GM23338 (cell line): ENCODE measurements at regions not wholly inside any gene's neighbourhood (a gene's known extent, or its start where the extent isn't known, plus 50 kb on each side); places are given as distances from the start of the nearest gene placed in this dataset.

Experiments used
- ATAC-seq: fragments of 200-7000 bp; cut with Tn5 transposase; 3 replicates; pipeline ENCODE4 v1.9.1; 2020
- DNase-seq: peaks from one replicate; pipeline ENCODE4 v3.0.0-alpha.2; 2015; ENCODE audit warnings: low spot score
- H2AFZ ChIP-seq: fragments of 200-600 bp; sonication (generic); 2 replicates; pipeline ENCODE4 v1.8.0; 2016; ENCODE audit warnings: antibody characterized with exemption, mild to moderate bottlenecking, moderate library complexity
- H3F3A ChIP-seq: fragments of 200-600 bp; sonication (generic); replicated peaks from 2 replicates; pipeline ENCODE4 v1.8.0; 2017; ENCODE audit warnings: antibody characterized with exemption, mixed run types, low read depth
- H3K27ac ChIP-seq: fragments of 200-600 bp; sonication (generic); 2 replicates; pipeline ENCODE4 v1.6.1; 2016; ENCODE audit warnings: low read depth
- H3K27me3 ChIP-seq: fragments of 200-600 bp; sonication (generic); 2 replicates; pipeline ENCODE4 v1.8.0; 2016; ENCODE audit warnings: mild to moderate bottlenecking, mixed run types, moderate library complexity; ENCODE audit not compliant: insufficient read depth
- H3K36me3 ChIP-seq: fragments of 200-600 bp; sonication (generic); 2 replicates; pipeline ENCODE4 v1.8.0; 2016; ENCODE audit warnings: mild to moderate bottlenecking; ENCODE audit not compliant: insufficient read depth
- H3K4me1 ChIP-seq: fragments of 200-600 bp; sonication (generic); 2 replicates; pipeline ENCODE4 v1.8.0; 2016; ENCODE audit warnings: mild to moderate bottlenecking, moderate library complexity; ENCODE audit not compliant: insufficient read depth
- H3K4me2 ChIP-seq: fragments of 200-600 bp; sonication (generic); 2 replicates; pipeline ENCODE4 v1.7.1; 2017; ENCODE audit warnings: mixed run types
- H3K4me3 ChIP-seq: fragments of 200-600 bp; sonication (generic); 2 replicates; pipeline ENCODE4 v1.6.1; 2016; ENCODE audit warnings: mixed run types
- H3K79me2 ChIP-seq: fragments of 200-600 bp; sonication (generic); replicated peaks from 2 replicates; pipeline ENCODE4 v1.8.0; 2017; ENCODE audit warnings: mild to moderate bottlenecking; ENCODE audit not compliant: insufficient read depth
- H3K9me2 ChIP-seq: fragments of 200-600 bp; sonication (generic); 2 replicates; pipeline ENCODE4 v1.8.0; 2017; ENCODE audit not compliant: insufficient read depth
- H4K20me1 ChIP-seq: fragments of 200-600 bp; sonication (generic); replicated peaks from 2 replicates; pipeline ENCODE4 v1.8.0; 2017; ENCODE audit warnings: mild to moderate bottlenecking; ENCODE audit not compliant: insufficient read depth
- H3K27ac Mint-ChIP-seq: 2 replicates; pipeline ENCODE4 v1.8.0; 2020; ENCODE audit warnings: inconsistent platforms, mild to moderate bottlenecking, moderate library complexity, mixed read lengths
- H3K27me3 Mint-ChIP-seq: 3 replicates; pipeline ENCODE4 v1.8.0; 2022; ENCODE audit warnings: low read depth, mild to moderate bottlenecking, moderate library complexity, mixed read lengths, inconsistent platforms; ENCODE audit not compliant: insufficient read depth, poor library complexity
- H3K36me3 Mint-ChIP-seq: 3 replicates; pipeline ENCODE4 v1.8.0; 2021; ENCODE audit warnings: low read depth, mild to moderate bottlenecking, inconsistent platforms, moderate library complexity, mixed read lengths
- H3K4me1 Mint-ChIP-seq: 3 replicates; pipeline ENCODE4 v1.8.0; 2020; ENCODE audit warnings: mild to moderate bottlenecking, inconsistent platforms, mixed read lengths
- H3K4me3 Mint-ChIP-seq: 3 replicates; pipeline ENCODE4 v1.8.0; 2021; ENCODE audit warnings: moderate library complexity, mild to moderate bottlenecking, inconsistent platforms, mixed read lengths
- H3K9me3 Mint-ChIP-seq: 3 replicates; pipeline ENCODE4 v1.8.0; 2020; ENCODE audit warnings: moderate library complexity, mild to moderate bottlenecking, inconsistent platforms, mixed read lengths
- CREB1 ChIP-seq: fragments of 250-450 bp; sonication (Bioruptor Pico); IDR thresholded peaks from 2 replicates; pipeline ENCODE4 v1.5.0; 2020; ENCODE audit warnings: low read depth, mild to moderate bottlenecking, moderate library complexity
- EZH2 ChIP-seq: fragments of 200-600 bp; sonication (generic); IDR thresholded peaks from one replicate; pipeline ENCODE4 v1.8.0; 2017; ENCODE audit warnings: antibody characterized with exemption, mild to moderate bottlenecking, low read depth; ENCODE audit not compliant: unreplicated experiment
- EZH2phosphoT487 ChIP-seq: fragments of 200-600 bp; sonication (generic); IDR thresholded peaks from one replicate; pipeline ENCODE4 v1.8.1; 2018; ENCODE audit warnings: antibody characterized with exemption; ENCODE audit not compliant: unreplicated experiment
- JUNB ChIP-seq: IDR thresholded peaks from one replicate; pipeline ENCODE4 v1.6.1; 2016; ENCODE audit warnings: antibody characterized with exemption; ENCODE audit not compliant: unreplicated experiment
- NANOG ChIP-seq: IDR thresholded peaks from 2 replicates; pipeline ENCODE4 v1.6.1; 2016; ENCODE audit warnings: antibody characterized with exemption, borderline replicate concordance
- POLR2AphosphoS5 ChIP-seq: IDR thresholded peaks from 2 replicates; pipeline ENCODE4 v1.6.1; 2016; ENCODE audit warnings: antibody characterized with exemption, low read depth
- REST ChIP-seq: IDR thresholded peaks from one replicate; pipeline ENCODE4 v1.6.1; 2018; ENCODE audit warnings: antibody characterized with exemption; ENCODE audit not compliant: unreplicated experiment
- STAT1 ChIP-seq: IDR thresholded peaks from one replicate; pipeline ENCODE4 v1.6.1; 2016; ENCODE audit warnings: antibody characterized with exemption; ENCODE audit not compliant: unreplicated experiment
- ZNF114 ChIP-seq: fragments of 250-450 bp; sonication (Bioruptor Pico); IDR thresholded peaks from 2 replicates; pipeline ENCODE4 v1.5.0; 2020; ENCODE audit warnings: mild to moderate bottlenecking, moderate library complexity
- ZNF331 ChIP-seq: fragments of 250-450 bp; sonication (Bioruptor Pico); IDR thresholded peaks from 2 replicates; pipeline ENCODE4 v1.5.0; 2020; ENCODE audit warnings: low read depth, mild to moderate bottlenecking, moderate library complexity
- TF ChIP-seq, protein P1 (sequence below): IDR thresholded peaks from 2 replicates; pipeline ENCODE4 v1.6.1; 2016; ENCODE audit warnings: antibody characterized with exemption
- TF ChIP-seq, protein P2 (sequence below), 2 experiments: fragments of 200-600 bp in 1 of 2; sonication (generic) in 1 of 2; conservative IDR thresholded peaks; 2 replicates each; pipeline versions ENCODE4 v1.5.1 to v1.6.1; 2016 to 2017; ENCODE audit warnings: antibody characterized with exemption in 2 of 2, low read depth in 2 of 2, mild to moderate bottlenecking in 2 of 2, moderate library complexity in 1 of 2
- TF ChIP-seq, protein P3 (sequence below): fragments of 250-450 bp; sonication (Bioruptor Pico); IDR thresholded peaks from 2 replicates; pipeline ENCODE4 v1.5.0; 2020; ENCODE audit warnings: mild to moderate bottlenecking, moderate library complexity

GRCh38 chr11:39341461-39341860 is 2118.0 kb downstream of the LRRC4C start:
- Histone ChIP-seq H3K79me2 (no peaks in the 10 kb centered on the region), H3K4me2 (no peak overlapping the region), H3K27ac (no peak overlapping the region), H3K4me1 (peaks cover 6% of the 10 kb centered on the region; the same call in 1 of the 2 replicates), H4K20me1 (no peaks in the 10 kb centered on the region), H3K4me3 (no peak overlapping the region), H3K36me3 (peaks cover 5% of the 10 kb centered on the region), H3K9me2 (no peaks in the 10 kb centered on the region), H3F3A (no peaks in the 10 kb centered on the region), H3K27me3 (no peaks in the 10 kb centered on the region), H2AFZ (no peak overlapping the region)
- H3K4me1 Mint-ChIP-seq: peaks cover 14% of the 10 kb centered on the region; the same call in 2 of the 3 replicates
- H3K27me3 Mint-ChIP-seq: no peaks in the 10 kb centered on the region
- peaks cover 38% of the 10 kb centered on the region for H3K9me3 Mint-ChIP-seq
- H3K27ac Mint-ChIP-seq: no peak overlapping the region
- no peak overlapping the region for H3K4me3 Mint-ChIP-seq
- TF ChIP-seq REST: no peak
- TF ChIP-seq JUNB: no peak
- no peak for TF ChIP-seq STAT1
- TF ChIP-seq NANOG: no peak
- TF ChIP-seq CREB1 (CRISPR knock-in tag): no peak
- TF ChIP-seq, protein P1, sequence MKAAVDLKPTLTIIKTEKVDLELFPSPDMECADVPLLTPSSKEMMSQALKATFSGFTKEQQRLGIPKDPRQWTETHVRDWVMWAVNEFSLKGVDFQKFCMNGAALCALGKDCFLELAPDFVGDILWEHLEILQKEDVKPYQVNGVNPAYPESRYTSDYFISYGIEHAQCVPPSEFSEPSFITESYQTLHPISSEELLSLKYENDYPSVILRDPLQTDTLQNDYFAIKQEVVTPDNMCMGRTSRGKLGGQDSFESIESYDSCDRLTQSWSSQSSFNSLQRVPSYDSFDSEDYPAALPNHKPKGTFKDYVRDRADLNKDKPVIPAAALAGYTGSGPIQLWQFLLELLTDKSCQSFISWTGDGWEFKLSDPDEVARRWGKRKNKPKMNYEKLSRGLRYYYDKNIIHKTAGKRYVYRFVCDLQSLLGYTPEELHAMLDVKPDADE: no peak
- TF ChIP-seq ZNF331: no peak
- no peak for TF ChIP-seq EZH2
- TF ChIP-seq EZH2phosphoT487: no peak
- TF ChIP-seq ZNF114 (CRISPR knock-in tag): no peak
- TF ChIP-seq POLR2AphosphoS5: no peak
- TF ChIP-seq, protein P2, sequence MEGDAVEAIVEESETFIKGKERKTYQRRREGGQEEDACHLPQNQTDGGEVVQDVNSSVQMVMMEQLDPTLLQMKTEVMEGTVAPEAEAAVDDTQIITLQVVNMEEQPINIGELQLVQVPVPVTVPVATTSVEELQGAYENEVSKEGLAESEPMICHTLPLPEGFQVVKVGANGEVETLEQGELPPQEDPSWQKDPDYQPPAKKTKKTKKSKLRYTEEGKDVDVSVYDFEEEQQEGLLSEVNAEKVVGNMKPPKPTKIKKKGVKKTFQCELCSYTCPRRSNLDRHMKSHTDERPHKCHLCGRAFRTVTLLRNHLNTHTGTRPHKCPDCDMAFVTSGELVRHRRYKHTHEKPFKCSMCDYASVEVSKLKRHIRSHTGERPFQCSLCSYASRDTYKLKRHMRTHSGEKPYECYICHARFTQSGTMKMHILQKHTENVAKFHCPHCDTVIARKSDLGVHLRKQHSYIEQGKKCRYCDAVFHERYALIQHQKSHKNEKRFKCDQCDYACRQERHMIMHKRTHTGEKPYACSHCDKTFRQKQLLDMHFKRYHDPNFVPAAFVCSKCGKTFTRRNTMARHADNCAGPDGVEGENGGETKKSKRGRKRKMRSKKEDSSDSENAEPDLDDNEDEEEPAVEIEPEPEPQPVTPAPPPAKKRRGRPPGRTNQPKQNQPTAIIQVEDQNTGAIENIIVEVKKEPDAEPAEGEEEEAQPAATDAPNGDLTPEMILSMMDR (conservative IDR thresholded peaks at IDR 0.05; ENCODE audit: low read depth in 2 of 2): no peak
- TF ChIP-seq, protein P3, sequence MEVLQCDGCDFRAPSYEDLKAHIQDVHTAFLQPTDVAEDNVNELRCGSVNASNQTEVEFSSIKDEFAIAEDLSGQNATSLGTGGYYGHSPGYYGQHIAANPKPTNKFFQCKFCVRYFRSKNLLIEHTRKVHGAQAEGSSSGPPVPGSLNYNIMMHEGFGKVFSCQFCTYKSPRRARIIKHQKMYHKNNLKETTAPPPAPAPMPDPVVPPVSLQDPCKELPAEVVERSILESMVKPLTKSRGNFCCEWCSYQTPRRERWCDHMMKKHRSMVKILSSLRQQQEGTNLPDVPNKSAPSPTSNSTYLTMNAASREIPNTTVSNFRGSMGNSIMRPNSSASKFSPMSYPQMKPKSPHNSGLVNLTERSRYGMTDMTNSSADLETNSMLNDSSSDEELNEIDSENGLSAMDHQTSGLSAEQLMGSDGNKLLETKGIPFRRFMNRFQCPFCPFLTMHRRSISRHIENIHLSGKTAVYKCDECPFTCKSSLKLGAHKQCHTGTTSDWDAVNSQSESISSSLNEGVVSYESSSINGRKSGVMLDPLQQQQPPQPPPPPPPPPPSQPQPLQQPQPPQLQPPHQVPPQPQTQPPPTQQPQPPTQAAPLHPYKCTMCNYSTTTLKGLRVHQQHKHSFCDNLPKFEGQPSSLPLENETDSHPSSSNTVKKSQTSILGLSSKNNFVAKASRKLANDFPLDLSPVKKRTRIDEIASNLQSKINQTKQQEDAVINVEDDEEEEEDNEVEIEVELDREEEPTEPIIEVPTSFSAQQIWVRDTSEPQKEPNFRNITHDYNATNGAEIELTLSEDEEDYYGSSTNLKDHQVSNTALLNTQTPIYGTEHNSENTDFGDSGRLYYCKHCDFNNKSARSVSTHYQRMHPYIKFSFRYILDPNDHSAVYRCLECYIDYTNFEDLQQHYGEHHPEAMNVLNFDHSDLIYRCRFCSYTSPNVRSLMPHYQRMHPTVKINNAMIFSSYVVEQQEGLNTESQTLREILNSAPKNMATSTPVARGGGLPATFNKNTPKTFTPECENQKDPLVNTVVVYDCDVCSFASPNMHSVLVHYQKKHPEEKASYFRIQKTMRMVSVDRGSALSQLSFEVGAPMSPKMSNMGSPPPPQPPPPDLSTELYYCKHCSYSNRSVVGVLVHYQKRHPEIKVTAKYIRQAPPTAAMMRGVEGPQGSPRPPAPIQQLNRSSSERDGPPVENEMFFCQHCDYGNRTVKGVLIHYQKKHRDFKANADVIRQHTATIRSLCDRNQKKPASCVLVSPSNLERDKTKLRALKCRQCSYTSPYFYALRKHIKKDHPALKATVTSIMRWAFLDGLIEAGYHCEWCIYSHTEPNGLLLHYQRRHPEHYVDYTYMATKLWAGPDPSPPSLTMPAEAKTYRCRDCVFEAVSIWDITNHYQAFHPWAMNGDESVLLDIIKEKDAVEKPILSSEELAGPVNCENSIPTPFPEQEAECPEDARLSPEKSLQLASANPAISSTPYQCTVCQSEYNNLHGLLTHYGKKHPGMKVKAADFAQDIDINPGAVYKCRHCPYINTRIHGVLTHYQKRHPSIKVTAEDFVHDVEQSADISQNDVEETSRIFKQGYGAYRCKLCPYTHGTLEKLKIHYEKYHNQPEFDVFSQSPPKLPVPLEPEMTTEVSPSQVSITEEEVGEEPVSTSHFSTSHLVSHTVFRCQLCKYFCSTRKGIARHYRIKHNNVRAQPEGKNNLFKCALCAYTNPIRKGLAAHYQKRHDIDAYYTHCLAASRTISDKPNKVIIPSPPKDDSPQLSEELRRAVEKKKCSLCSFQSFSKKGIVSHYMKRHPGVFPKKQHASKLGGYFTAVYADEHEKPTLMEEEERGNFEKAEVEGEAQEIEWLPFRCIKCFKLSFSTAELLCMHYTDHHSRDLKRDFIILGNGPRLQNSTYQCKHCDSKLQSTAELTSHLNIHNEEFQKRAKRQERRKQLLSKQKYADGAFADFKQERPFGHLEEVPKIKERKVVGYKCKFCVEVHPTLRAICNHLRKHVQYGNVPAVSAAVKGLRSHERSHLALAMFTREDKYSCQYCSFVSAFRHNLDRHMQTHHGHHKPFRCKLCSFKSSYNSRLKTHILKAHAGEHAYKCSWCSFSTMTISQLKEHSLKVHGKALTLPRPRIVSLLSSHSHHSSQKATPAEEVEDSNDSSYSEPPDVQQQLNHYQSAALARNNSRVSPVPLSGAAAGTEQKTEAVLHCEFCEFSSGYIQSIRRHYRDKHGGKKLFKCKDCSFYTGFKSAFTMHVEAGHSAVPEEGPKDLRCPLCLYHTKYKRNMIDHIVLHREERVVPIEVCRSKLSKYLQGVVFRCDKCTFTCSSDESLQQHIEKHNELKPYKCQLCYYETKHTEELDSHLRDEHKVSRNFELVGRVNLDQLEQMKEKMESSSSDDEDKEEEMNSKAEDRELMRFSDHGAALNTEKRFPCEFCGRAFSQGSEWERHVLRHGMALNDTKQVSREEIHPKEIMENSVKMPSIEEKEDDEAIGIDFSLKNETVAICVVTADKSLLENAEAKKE (CRISPR knock-in tag): no peak
- ATAC-seq (no peak), DNase-seq (no peak)
- peaks cover 22% of the 10 kb centered on the region; the same call in 2 of the 3 replicates for H3K36me3 Mint-ChIP-seq
